Stimulated activated CD4-positive, alpha-beta T cell treated with anti-CD3 and anti-CD28 coated beads, Interleukin-2, amount 100 ng/mL, for 48 hours (primary cell): ENCODE measurements at regions not wholly inside any gene's neighbourhood (a gene's known extent, or its start where the extent isn't known, plus 50 kb on each side); places are given as distances from the start of the nearest gene placed in this dataset.
A peak's percentile ranks its signal among the peaks of the same experiment; 100 is the strongest.

ENCODE experiments used
- DNase-seq, 2 donors: peaks; one replicate each; pipeline ENCODE4 v3.0.0-alpha.2; 2020

DNA sequence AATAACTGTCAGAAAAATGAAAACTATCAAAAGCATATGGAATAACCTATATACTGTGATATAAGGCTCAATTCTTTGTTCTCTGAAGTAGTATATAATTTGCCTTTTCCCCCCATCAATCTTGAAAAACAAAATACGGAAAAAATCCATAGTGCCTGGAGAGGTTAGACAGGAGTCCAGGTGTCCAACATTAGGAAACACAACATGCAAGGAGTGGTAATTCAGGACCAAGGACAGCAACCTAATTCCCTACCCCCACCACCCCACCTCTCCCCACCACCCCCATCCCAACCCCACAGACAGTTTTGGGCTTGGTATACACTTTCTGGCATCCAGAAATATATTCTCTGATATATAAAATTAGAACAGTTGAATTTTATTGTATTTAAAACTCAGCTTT lies 55.1 kb upstream of the SLC25A26 start:
- no peak for DNase-seq

DNA sequence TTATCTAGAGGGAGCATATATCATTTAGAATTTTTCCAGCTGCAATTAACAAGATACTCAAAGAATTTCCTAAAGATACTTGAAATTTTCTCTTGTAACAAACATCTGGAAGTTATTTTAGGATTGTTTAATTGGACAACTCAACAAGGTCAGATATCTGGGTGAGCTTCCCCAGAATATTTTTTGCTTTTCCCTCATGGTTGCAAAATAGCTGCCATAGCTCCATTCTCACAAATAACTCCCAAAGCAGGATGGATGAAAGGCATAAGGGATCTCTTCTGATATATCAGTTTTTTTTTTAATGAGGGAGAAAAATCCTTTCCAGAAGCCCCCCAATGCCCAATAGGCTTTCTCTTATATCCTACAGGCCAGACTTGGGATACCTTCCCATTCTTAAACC lies 56.6 kb upstream of the SLC25A26 start:
- DNase-seq = no peak

DNA sequence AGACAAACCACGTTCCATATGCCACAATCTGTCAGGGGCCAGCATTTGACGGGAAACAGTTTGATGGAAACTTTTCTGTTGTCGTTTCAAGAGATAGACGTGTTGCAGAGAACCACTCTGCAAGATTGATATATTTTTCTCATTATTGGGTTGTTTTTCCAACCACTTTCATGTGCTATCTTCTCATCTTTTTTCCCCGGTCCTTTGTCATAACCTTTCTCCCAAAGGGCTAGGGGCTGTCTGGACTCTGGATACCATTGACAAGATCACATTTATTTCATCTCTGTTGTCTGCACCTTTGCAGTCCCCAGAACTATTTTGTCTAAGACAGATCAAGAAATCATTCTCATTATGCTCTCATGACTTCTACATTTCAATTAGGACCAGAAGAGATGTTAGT lies 57.6 kb upstream of the SLC25A26 start:
- DNase-seq = no peak

DNA sequence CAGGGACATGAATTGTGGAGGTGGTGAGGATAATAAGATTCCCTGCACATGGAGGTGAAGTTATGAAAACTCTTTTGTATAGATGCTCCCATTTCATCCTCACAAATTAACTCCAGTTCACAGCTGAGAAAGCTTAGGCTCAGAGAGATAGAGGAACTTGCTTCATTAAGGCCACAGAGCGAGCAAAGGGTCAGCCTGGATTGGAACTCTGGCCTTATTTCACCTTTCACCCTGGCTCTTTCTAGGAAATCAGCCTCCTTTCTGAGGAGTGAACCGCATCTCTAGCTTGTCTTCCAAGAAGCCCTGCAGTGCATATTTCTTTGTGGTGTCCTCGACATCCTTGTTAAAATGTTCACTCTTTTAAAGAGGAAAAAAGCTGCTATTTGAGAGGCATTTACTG lies 58.0 kb upstream of the SLC25A26 start:
- DNase-seq = no peak

DNA sequence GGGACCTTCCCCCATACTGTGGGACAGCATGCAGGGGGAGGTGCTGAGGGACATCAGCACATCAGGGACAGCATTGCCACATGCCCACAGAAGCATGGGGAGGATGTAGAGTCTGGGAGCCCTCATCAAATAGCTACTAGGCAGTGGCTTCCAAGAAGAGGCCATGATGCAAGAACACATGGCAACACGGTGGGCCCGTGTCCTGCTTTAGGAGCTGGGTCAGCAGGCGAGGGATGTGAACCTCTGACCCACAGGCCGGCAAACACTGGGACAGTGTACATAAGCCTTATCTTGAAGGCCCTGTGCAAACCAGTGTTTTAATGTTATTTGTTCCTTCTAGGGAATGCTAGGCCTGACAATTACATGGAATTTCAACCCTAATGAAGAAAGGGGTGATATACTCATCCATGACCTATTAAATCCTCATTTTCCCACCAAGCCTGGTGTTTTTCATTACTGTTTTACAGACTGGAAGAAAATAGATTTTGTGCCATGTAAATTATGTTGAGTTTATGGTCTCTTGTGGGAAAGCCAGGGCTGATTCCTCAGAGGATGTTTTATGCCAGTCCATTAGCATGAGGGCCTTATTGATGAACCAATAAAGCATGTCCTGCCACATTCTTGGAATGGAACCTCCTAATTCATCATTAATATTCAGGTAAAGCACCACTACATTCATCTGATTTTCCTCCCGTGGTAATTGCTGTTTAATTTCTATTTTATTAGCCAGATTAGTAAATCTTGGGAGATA lies 61.7 kb upstream of the SLC25A26 start:
- DNase-seq = no peak

DNA sequence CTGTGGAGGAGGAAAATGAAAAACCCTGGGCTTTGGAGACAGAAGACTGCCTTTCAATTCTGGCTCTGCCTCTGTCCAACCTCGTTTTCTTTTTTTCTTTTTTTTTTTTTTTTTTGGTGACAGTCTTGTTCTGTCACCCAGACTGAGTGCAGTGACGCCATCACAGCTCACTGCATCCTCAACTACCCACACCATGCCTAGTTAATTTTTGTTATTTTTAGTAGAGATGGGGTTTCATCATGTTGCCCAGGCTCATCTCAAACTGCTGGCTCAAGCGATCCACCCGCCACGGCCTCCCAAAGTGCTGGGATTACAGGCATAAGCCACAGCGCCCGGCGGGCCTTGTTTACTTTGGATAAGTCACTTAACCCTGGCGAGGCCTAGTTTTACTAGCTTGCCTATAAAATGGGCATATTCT lies 66.3 kb upstream of the SLC25A26 start:
- DNase-seq = no peak

DNA sequence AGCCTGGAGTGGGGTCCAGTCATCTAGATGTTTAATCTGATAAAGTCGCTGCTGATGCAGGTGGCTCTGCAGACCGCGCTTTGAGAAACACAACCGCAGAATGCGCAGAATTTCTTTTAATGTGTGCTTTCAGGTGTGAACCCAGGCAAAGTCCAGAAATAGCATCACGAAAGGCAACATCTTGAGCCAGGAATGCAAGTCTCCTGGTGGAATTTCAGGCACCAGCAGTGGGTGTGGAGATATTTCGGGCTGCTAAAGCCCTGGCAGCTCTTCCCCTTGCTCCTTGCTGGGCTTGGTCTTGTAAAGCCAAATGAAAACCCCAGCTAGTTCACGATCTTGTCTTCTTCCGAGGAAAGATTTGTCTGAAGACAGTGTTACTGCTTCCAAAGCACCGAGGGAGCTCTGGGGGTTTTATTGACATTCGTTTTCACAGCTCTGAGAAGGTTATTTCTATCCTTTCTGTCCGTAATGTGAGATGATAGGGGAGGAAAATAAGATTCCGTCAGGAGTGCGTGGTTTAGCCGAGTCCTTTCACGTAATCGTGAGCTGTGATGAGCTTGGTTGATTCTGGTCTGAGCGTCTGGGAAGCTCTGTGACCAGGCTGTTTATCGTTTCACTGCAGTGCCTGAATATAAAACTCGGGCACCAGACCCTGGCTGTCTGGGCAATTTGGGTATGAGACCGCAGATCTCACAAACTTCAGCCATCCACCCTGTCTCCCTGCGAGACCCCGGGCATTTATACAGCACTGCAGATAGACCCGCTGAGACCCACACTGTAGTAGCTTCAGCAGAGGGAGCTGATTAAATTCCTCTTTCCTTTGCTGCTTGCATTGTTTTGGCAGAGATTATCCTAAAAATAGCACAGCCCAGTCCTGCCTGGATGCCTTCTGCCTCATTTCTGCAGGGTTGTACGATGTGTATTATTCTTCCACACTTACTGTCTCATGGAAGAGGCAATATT lies 67.0 kb upstream of the SLC25A26 start:
- no peak for DNase-seq

DNA sequence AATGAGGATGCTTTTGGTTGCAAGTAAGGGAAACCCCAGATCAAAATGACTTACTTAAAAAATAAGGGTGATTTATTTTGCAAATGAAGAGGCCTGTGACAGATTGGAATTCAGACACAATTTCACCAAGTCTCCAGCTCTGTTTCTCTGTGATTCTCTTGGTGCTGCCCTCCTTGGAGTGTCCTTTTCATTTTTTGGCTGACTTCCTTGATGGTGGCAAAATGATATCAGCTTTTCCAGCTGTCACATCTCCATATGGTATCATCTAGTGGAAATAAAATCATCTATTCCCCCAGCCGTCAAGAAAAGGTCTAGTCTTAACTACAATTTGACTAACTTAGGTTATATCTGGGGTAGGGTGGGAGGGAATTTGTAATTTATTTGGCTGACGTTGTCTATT lies 68.5 kb upstream of the SLC25A26 start:
- no peak for DNase-seq

DNA sequence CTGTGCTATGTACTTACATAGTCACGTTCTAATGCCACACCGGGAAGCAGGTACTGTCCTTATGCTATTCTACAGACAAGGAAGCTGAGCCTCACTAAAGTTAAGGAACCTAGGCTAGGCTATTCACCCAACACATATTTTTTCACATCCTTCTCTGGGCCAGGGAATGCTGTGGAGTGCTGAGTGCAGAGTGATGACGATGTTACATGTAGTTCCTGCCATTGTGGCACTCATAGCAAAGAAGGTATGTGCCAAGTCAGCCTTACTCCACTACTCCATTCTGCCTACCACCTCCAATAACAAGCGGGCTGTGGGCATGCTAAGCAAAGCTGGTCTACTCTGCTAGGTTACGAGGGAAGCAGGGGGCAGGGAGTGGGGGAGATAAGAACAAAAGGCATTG lies 69.8 kb upstream of the SLC25A26 start:
- DNase-seq = no peak

DNA sequence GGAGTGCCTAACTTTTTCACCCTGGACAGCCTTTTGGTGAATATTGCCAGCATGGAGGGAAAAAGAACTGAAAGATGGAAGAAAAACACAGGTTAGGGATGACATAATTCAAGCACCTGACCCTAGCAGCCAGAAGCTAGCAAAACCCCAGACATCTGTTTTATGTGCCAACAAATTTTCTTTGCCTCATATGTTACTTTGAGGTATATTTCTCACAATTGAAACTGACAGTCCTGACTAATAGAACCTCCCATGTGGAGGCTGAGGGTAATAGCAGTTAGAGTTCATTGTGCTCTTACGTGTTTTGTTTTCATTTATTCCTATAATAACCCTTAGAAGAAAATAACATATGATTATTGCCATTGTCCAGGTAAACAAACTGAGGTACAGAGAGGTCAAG lies 71.5 kb upstream of the SLC25A26 start:
- no peak for DNase-seq

DNA sequence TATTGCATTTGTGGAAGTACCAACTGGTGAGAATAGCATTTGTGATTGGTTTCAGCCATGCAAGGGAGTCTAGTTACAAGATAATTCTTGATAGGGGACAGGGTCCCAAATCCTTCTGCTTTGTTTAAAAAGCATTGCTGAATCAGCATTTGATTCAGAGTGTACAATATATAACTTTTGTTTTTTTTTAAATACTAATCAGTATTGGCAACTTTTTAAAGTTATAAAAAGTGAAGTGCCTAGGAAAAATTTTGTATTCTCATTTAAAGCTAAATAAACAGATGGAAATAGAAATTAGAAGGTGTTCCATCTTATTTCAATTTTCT lies 75.4 kb upstream of the SLC25A26 start:
- no peak for DNase-seq

DNA sequence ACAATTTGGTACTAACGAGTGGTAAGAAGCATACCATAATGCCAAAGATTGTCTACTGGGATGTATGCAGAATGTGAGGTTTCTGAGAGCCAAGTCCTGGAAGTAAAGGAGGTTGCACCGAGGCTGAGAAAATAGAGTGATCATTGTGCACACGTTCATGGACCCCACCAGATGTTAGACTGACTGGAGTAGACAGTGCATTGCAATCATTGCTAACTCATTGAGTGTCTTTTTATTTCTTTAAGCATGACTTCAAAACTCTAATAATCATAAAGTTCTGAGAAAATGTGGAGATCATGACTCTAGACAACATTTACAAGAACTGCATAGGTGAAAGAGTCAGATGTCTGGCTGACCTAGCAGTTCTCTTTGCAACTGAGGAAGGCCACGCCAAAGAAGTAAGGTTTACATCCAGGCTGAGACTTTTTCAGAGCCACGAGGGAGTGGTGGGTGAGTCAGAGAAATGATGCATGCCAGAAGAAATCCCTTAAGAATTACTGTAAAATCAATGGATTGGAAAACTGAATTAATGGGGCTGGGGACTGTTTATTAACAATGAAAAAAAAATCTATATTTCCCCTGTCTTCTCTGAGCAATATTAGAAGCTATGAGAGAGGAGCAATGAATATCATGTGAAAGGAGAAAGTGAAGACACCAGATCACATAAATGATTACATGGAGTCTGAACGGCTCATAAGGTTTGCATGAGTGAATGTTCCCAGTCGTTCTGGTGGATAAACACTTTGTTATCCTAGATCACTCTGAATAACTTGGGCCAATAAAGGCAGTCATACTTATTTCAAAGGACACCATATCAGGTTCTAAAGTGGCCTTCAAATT lies 76.0 kb upstream of the SLC25A26 start:
- no peak for DNase-seq

DNA sequence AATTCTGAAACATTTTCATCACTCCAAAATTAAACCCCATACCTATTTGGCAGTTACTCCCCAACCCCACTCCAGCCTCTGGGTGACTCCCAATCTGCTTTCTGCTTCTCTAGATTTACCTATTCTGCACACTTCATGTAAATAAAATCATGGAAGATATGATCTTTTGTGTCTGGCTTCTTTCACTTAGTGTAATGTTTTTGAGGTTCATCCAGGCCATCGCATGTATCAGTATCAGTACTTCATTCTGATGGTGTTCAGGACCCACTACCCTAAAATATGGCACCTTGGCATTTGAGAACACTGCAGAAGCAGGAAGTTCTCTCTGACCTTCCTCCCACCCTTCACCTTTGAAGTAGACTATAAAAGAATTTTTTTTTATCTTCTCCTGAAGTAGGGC lies 78.7 kb upstream of the SLC25A26 start:
- DNase-seq = no peak

DNA sequence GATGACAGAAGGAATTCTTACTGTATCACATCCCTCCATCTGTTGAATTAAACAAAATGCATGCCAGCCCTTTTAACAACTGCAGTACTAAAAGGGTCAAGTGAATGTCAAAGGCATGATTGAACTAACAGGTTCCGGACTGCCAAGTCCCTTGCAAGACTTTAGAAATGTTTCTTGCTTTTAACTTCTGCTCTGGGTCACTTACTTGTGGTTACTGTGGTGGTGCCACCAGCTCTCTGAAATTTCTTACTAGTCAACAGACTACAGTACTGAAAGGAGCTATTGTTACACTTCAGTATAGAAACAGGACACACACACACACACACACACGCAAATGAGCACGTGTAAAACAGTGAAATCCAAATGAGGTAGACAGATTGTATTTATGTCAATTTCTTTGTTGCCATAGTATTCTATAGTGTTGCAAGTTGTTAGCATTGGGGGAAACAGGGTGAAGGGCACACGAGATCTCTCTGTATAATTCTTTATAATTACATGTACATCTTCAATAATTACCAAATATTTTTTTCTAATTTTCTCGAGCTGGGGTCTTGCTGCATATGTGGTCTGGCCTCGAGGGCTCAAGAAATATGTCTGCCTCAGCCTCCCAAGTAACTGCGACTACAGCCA lies 79.9 kb upstream of the SLC25A26 start:
- DNase-seq = no peak

DNA sequence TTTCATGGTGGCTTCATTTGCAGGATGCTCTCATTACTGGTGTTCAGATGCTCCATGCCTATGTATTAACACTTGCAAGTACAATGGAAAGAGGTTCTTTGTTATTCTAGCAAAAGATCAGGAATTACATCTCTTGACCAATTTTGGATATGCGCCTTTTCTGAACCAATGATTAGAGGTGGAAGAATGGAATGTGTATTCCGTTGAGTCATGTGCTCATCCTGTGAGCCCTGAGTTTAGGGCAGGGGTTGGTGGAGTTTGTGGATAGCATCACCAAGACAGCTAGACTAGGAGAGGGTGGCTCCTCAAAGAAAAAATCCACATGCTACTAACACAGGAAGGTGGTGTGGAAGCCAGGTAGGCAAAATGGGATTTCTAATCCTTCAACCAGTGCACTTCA lies 80.7 kb upstream of the SLC25A26 start:
- DNase-seq = no peak

DNA sequence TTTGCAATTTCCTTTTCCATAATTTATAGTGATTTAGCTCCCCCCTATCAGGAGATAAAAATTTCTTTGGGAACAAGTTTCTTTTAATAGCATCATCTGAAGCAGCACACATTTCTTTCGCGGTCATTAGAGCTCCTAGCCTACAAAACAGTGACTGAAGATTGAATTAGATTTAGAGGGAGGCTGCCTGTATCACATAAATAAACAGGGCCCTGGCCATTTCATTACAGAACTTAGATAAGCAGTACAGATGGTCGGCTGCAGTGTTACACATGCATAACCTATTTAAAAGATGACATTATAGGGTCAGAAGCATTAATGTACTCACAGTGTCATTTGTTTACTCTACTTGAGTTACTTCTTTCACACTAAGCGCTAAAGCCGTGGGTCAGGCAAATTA lies 81.4 kb upstream of the SLC25A26 start:
- no peak for DNase-seq

DNA sequence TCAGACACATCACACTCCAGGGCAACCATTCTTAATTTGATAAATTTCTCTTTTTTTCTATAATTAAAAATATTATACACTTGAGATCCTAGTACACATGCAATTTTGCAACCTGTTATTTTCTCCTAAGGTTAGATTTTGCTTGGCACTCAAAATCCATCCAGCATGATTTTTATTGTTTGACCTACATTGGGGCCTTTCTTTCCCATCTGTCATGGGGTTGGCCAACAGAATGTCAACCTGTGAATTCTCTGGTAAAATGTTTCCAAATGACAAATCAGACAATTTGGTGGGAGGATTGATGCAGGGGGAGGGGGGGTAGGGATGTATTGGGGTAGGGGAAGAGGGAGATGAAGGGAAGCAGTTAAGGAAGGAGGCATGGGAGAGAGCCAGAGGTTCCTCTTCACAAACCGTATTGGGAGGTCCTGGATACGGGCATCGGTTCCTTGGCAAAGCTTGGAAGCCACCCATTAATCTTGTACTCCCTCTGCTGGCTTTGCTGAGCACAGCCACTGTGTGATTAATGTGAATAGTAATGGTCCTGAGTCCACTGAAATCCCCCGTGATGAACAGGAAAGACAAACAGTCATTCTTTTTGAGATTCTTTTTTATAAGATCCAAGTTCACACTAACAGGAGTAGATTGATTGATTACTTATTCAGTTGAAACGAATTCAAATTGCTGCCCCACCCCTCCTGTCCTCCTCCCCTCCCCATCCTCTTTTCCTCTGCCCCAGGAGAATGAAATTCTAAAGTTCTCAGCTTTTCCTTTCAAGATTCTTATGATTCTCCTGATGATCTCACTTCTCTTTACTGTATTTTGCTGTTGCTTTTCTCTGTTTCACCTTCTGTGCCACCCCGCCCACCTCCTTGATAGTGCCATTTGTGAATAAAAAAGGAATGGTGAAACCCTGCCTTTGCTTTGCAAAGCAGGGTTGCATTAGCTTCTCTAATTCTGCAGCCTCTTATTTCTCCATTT lies 82.2 kb upstream of the SLC25A26 start:
- DNase-seq = peak in 1 of 2 donors; percentile 2

DNA sequence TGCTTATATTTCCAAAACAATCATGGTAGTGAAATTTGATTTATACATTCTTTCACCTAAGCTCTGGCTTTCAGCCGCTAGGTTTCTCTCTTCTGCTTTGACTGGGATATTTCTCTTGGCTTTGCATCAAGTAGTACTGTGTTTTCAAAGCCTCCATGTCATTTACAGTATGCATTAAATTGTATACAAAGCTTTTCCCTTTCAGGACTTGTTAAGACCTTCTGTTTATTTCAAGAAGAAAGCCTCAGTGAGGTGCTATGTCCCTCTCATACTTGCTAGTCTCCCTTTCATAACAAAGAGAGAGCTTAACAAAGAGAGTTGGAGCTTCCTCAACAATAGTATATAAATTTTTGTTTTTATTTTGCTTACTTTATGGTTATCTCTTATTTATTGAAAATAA lies 84.2 kb upstream of the SLC25A26 start:
- no peak for DNase-seq

DNA sequence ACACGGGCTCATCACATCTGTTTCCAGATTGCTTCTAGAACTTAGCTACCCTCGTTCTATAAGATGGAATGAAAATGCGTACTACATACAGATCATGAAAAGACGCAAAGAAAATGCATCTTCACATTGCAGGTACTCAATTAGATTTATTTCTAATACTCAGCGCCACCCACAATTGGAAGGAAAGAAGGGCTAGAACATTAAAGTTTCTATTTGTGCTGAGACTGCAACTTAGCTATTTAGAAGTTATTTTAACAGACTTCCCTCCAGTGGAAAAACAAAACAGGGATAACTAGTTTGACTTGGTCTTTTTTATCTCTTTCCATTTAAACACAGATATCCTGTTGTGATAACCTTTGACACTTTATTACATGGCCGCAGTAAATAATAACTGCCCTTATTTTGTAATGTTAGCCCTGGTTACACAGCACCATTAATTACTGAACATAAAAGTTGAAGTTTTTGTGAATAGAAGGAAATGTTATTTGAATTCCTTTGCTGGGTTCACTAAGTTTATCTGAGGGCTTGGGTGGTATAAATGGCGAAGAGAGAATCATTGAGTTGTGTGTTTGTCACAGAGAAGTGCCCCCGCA lies 86.9 kb upstream of the SLC25A26 start:
- no peak for DNase-seq

DNA sequence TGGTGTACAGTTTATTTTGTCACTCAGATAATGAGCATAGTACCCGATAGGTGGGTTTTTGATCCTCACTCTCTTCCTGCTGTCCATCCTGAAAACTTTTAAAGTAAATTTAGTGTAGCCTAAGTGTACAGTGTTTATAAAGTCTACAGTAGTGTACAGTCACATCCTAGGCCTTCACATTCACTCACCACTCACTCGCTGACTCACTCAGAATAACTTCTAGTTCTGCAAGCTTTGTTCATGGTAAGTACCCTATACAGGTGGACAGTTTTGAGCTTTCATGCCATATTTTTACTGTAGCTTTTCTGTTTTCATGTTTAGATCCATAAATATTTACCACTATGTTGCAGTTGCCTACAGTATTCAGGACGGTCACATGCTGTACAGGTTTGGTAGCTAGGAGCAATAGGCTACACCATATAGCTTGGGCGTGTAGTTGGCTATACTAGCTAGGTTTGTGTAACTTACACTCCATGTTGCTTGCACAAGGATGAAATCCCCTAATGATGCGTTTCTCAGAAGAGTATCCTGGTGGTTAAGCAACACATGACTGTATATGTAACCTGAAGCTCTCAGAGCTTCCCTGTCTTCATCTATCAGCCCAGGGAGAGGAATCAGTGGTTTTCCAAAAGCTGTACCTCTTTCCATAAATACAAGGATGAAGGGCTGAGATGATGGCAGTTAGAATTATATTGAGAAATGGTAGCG lies 87.6 kb upstream of the SLC25A26 start:
- no peak for DNase-seq

DNA sequence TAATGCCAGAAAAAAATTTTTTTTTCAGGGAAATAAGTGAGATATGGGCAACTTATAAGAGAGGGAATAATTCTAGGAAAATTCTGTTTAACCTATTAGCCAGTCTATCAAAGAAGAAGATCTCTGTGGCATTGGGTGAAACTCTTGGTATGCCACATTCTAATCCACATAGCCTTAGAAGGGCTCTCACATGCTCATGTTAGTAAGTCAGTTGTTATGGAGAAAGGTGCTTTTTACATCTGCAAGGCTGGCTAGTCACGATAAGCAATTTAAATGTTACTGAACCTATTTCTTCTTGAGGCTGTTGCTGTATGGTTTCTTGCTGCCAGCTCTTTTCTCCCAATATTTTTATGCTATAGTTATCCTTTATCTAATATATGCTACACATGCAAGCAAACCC lies 89.9 kb upstream of the MAGI1 start:
- no peak for DNase-seq
